Vagina (tissue), 2 donors: ENCODE measurements at regions not wholly inside any gene's neighbourhood (a gene's known extent, or its start where the extent isn't known, plus 50 kb on each side); places are given as distances from the start of the nearest gene placed in this dataset.

ENCODE experiments used
- DNase-seq, 2 donors: peaks; one replicate each; pipeline ENCODE4 v3.0.0-alpha.2; 2017; ENCODE audit errors: extremely low spot score in 2 of 2
- H3K27ac ChIP-seq: fragments of 200-600 bp; sonication (generic); one replicate; pipeline ENCODE4 v1.5.1; 2019
- H3K27me3 ChIP-seq: fragments of 200-600 bp; sonication (generic); one replicate; pipeline ENCODE4 v1.5.1; 2019
- H3K36me3 ChIP-seq, 2 donors: fragments of 200-600 bp; sonication (generic); one replicate each; pipeline ENCODE4 v1.5.1; 2017 to 2019
- H3K4me1 ChIP-seq: fragments of 200-600 bp; sonication (generic); one replicate; pipeline ENCODE4 v1.5.1; 2019
- H3K4me3 ChIP-seq, 2 donors: fragments of 200-600 bp; sonication (generic); 1 replicate in 1 of 2; 2 replicates in 1 of 2; pipeline ENCODE4 v1.5.1; 2016 to 2019
- H3K9me3 ChIP-seq: fragments of 200-600 bp; sonication (generic); one replicate; pipeline ENCODE4 v1.5.1; 2019
- POLR2A ChIP-seq, 2 donors: fragments of 450-650 bp; IDR thresholded peaks; one replicate each; pipeline ENCODE4 v1.6.1; 2017; ENCODE audit warnings: antibody characterized with exemption in 2 of 2, mild to moderate bottlenecking in 2 of 2, moderate library complexity in 2 of 2
- POLR2AphosphoS5 ChIP-seq, 2 donors: sonication (generic); formaldehyde crosslinking; IDR thresholded peaks; one replicate each; pipeline ENCODE4 v1.9.0; 2017; ENCODE audit warnings: antibody characterized with exemption in 2 of 2, mild to moderate bottlenecking in 2 of 2, low read depth in 1 of 2; ENCODE audit not compliant: insufficient read depth in 1 of 2
- intact Hi-C: fragments of 100-400 bp; cut with DNase I; formaldehyde crosslinking; loops from one replicate; pipeline ENCODE4 v1.15.1; 2023
- TF ChIP-seq, protein P1 (sequence below), 3 experiments: fragments of 450-650 bp in 2 of 3; fragments of 200-600 bp in 1 of 3; sonication (generic) in 1 of 3; IDR thresholded peaks; one replicate each; pipeline ENCODE4 v1.5.1; 2017 to 2019; ENCODE audit warnings: antibody characterized with exemption in 3 of 3, mild to moderate bottlenecking in 2 of 3, moderate library complexity in 2 of 3

DNA sequence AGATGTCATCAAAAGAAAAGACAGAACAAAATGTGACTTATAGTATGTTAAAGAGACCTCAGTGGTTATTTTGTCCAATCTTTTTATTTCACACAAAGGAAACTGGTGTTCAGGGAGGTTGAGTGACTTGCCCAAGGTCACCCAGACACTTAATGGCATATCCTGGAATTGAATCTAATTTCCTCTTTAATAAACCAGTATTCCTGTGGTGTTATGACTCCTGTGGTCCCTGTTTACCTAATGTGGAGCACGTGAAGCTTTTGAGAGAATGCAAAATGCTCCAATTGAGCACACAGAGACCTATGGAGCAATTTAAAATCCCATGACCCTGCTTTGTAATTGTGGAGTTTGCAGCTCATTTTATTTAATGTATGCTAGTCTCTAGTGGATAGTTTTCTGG lies 251.9 kb downstream of the REEP3 start:
- intact Hi-C loops: no loop called here
- H3K27ac ChIP-seq: no peak overlapping the region
- no peaks in the 10 kb centered on the region for H3K27me3 ChIP-seq
- H3K36me3 ChIP-seq: no peaks in the 10 kb centered on the region
- TF ChIP-seq, protein P1, sequence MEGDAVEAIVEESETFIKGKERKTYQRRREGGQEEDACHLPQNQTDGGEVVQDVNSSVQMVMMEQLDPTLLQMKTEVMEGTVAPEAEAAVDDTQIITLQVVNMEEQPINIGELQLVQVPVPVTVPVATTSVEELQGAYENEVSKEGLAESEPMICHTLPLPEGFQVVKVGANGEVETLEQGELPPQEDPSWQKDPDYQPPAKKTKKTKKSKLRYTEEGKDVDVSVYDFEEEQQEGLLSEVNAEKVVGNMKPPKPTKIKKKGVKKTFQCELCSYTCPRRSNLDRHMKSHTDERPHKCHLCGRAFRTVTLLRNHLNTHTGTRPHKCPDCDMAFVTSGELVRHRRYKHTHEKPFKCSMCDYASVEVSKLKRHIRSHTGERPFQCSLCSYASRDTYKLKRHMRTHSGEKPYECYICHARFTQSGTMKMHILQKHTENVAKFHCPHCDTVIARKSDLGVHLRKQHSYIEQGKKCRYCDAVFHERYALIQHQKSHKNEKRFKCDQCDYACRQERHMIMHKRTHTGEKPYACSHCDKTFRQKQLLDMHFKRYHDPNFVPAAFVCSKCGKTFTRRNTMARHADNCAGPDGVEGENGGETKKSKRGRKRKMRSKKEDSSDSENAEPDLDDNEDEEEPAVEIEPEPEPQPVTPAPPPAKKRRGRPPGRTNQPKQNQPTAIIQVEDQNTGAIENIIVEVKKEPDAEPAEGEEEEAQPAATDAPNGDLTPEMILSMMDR (IDR thresholded peaks at IDR 0.05): no peak
- no peak for TF ChIP-seq POLR2AphosphoS5 (IDR thresholded peaks at IDR 0.05; ENCODE audit: insufficient read depth in 1 of 2, low read depth in 1 of 2)
- no peak for TF ChIP-seq POLR2A (IDR thresholded peaks at IDR 0.05)
- DNase-seq: no peak
- no peak overlapping the region for H3K4me3 ChIP-seq
- H3K9me3 ChIP-seq: no peaks in the 10 kb centered on the region
- H3K4me1 ChIP-seq: no peaks in the 10 kb centered on the region

DNA sequence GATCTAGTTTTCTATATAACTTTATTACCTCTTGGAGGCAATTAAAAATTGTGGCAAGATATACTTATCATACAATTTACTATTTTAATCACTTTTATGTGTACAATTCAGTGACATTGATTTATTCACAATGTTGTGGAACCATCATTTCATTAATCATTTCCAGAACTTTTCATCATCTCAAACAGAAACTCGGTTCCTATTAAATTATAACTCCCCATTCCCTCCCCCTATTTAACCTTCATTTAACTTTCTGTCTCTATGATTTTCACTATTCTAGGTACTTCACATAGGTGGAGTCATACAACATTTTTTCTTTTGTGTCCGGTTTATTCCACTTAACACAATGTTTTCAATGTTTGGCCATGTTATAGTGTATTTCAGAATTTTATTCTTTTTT lies 252.8 kb downstream of the REEP3 start:
- intact Hi-C loops: no loop called here
- H3K4me1 ChIP-seq: no peaks in the 10 kb centered on the region
- no peak for DNase-seq
- H3K27me3 ChIP-seq: no peaks in the 10 kb centered on the region
- H3K4me3 ChIP-seq: no peak overlapping the region
- no peak overlapping the region for H3K27ac ChIP-seq
- no peaks in the 10 kb centered on the region for H3K36me3 ChIP-seq
- no peaks in the 10 kb centered on the region for H3K9me3 ChIP-seq
- no peak for TF ChIP-seq POLR2AphosphoS5 (IDR thresholded peaks at IDR 0.05; ENCODE audit: insufficient read depth in 1 of 2, low read depth in 1 of 2)
- TF ChIP-seq, protein P1 (IDR thresholded peaks at IDR 0.05): no peak

DNA sequence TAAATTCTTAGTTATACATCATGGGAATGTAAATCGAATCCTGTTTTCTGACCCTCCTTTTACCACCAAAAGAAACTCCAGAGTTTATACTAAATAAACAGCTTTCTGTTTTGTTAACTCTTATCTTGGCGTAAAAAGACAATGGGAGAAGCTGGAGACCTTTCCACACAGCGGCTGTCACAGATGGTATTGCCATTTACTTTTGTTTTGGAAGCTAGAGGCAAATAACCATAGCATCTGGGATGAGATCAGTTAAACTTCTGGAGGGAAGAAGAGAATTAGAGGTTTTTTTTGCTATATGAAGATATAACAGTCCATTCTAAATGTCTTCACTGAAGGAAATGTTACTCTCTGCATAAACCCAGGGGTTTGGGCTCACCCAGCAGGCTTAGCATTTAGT lies 258.9 kb downstream of the REEP3 start:
- TF ChIP-seq POLR2A (IDR thresholded peaks at IDR 0.05): no peak
- TF ChIP-seq POLR2AphosphoS5 (IDR thresholded peaks at IDR 0.05; ENCODE audit: insufficient read depth in 1 of 2, low read depth in 1 of 2): no peak
- TF ChIP-seq, protein P1 (IDR thresholded peaks at IDR 0.05): no peak
- Histone ChIP-seq H3K4me1 (no peaks in the 10 kb centered on the region), H3K4me3 (no peak overlapping the region), H3K36me3 (no peaks in the 10 kb centered on the region), H3K27ac (no peak overlapping the region), H3K27me3 (no peaks in the 10 kb centered on the region), H3K9me3 (no peaks in the 10 kb centered on the region)
- DNase-seq: no peak
- intact Hi-C loops: no loop called here

DNA sequence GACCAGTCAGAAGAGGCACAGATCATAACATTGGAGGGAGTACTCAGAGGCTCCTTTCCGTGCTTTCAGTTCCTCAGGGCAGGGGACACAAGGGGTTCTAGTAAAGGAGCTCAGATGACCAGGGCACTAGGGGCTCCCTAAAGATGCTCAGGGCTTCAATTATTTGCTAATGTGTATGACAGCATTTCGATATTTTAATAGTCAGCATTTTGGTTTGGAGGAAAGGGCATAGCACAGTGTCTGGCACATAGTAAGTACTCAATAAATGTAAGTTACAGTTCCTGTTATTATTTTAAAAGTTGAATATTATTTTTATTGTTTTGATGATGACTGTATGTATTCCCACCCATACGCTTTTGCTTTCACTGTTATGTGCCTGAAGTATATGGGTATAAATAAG lies 260.0 kb downstream of the REEP3 start:
- Histone ChIP-seq H3K4me3 (no peak overlapping the region), H3K36me3 (no peaks in the 10 kb centered on the region), H3K27me3 (no peaks in the 10 kb centered on the region), H3K9me3 (no peaks in the 10 kb centered on the region), H3K4me1 (no peaks in the 10 kb centered on the region), H3K27ac (no peak overlapping the region)
- no peak for DNase-seq
- TF ChIP-seq POLR2AphosphoS5 (IDR thresholded peaks at IDR 0.05; ENCODE audit: insufficient read depth in 1 of 2, low read depth in 1 of 2): no peak
- no peak for TF ChIP-seq POLR2A (IDR thresholded peaks at IDR 0.05)
- TF ChIP-seq, protein P1 (IDR thresholded peaks at IDR 0.05): no peak
- intact Hi-C loops: no loop called here

DNA sequence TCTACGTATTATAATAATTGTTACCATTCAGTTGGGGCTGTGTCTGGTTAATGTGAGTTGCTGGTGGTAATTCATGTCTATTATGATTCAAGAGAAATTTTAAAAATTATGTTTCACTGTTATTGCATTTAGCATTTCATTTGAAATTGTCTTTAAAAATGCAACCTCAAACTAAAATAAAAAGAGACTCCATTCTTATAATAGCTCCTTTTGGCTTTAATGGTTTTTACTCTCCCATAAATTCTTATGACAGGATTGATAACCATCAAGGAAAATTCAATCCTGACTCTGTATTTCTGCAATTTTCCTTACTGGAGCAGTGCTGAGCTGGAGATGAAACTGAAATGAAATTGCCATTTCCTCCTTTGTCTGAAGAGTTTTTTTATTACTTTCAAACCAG lies 262.7 kb downstream of the REEP3 start:
- intact Hi-C loops: no loop called here
- TF ChIP-seq POLR2A (IDR thresholded peaks at IDR 0.05): no peak
- no peak for TF ChIP-seq POLR2AphosphoS5 (IDR thresholded peaks at IDR 0.05; ENCODE audit: insufficient read depth in 1 of 2, low read depth in 1 of 2)
- TF ChIP-seq, protein P1 (IDR thresholded peaks at IDR 0.05): no peak
- no peak for DNase-seq

More for the DNA sequence above, 262.7 kb downstream of the REEP3 start:
- Histone ChIP-seq H3K4me1 (no peaks in the 10 kb centered on the region), H3K9me3 (no peaks in the 10 kb centered on the region), H3K4me3 (no peak overlapping the region), H3K27ac (no peak overlapping the region), H3K27me3 (no peaks in the 10 kb centered on the region), H3K36me3 (no peaks in the 10 kb centered on the region)
